ENCODE measurements at regions not wholly inside any gene's neighbourhood (a gene's known extent, or its start where the extent isn't known, plus 50 kb on each side); places are given as distances from the start of the nearest gene placed in this dataset.
"Not testable (repeated sequence)": the region's sequence is repeated elsewhere in the genome, so short reads cannot be mapped to it uniquely, and the experiment has no call there.

DNA sequence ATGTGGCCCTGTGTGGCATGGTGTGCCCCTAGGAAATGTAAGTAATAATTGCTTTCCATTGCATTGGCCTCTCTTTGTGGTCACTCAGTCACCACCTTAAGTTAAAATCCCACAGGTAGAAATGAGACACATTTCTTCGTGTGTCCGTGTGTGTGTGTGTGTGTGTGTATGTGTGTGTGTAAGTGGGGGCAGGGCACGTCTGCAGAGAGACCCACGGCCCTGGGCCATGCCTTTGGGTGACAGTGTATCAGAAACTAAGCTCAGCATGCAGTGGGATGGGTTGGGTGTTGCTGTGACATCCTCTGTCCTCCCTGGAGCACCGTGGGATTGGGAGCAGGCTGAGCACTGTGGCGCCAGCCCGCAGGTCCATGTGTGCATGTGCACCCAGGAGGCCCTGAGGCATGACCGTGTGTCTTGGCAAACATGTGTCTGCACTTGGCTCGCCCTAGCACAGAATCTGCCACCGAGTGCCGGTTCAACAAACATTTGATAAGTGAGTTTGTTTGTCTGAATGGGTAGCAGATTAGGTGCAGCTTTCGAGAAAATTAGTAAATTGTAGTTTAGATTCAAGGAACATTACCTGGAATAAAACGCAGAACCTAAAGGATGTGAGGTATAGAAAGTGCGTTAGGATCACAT is 91.8 kb downstream of the WTIP start:
- no peak overlapping the region for H3K4me3 ChIP-seq
- intact Hi-C loops (cut with DNase I): no loop called here
- H3K36me3 ChIP-seq: no peaks in the 10 kb centered on the region
- H3K27me3 ChIP-seq: peaks cover 0 to 12% (median 0%) of the 10 kb centered on the region in 4 donors
- DNase-seq (ENCODE audit: extremely low spot score): peak; percentile 81
- H3K4me1 ChIP-seq: peaks cover 0 to 6% (median 0%) of the 10 kb centered on the region in 4 donors
- WGBS: 82% methylated on average over 11 of the region's 14 CpGs
- no peak for TF ChIP-seq EP300 (IDR thresholded peaks at IDR 0.05)
- TF ChIP-seq POLR2A (IDR thresholded peaks at IDR 0.05; ENCODE audit: low read depth): no peak
- TF ChIP-seq, protein P1, sequence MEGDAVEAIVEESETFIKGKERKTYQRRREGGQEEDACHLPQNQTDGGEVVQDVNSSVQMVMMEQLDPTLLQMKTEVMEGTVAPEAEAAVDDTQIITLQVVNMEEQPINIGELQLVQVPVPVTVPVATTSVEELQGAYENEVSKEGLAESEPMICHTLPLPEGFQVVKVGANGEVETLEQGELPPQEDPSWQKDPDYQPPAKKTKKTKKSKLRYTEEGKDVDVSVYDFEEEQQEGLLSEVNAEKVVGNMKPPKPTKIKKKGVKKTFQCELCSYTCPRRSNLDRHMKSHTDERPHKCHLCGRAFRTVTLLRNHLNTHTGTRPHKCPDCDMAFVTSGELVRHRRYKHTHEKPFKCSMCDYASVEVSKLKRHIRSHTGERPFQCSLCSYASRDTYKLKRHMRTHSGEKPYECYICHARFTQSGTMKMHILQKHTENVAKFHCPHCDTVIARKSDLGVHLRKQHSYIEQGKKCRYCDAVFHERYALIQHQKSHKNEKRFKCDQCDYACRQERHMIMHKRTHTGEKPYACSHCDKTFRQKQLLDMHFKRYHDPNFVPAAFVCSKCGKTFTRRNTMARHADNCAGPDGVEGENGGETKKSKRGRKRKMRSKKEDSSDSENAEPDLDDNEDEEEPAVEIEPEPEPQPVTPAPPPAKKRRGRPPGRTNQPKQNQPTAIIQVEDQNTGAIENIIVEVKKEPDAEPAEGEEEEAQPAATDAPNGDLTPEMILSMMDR (IDR thresholded peaks at IDR 0.05): no peak
- TF ChIP-seq POLR2AphosphoS5 (IDR thresholded peaks at IDR 0.05): no peak
- no peak overlapping the region for H3K27ac ChIP-seq (replicated peaks in 1 of 4)
- peaks cover 0 to 24% (median 17%) of the 10 kb centered on the region in 4 donors for H3K9me3 ChIP-seq

DNA sequence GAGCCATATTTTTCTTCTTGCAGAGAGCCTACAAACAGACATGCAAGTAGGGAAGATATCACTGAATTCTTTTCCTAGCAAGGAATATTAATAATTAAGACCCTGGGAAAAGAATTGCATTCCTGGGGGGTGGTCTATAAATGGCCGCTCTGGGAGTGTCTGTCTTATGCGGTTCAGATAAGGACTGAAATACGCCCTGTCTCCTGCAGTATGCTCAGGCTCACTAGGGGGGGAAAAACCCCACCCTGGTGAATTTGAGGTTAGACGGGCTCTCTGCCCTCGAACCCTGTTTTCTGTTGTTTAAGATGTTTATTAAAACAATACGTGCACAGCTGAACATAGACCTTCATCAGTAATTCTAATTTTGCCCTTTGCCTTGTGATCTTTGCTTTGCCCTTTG is 88.6 kb downstream of the WTIP start:
- WGBS: 90% methylated on average over 6 of the region's 6 CpGs
- intact Hi-C loops (cut with DNase I); DNase-seq (ENCODE audit: extremely low spot score): not testable (repeated sequence)

DNA sequence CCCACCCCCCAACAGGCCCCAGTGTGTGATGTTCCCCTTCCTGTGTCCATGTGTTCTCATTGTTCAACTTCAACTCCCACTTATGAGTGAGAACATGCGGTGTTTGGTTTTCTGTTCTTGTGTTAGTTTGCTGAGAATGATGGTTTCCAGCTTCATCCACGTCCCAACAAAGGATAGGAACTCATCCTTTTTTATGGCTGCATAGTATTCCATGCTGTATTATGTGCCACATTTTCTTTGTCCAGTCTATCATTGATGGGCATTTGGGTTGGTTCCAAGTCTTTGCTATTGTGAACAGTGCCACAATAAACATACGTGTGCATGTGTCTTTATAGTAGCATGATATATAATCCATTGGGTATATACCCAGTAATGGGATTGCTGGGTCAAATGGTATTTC is 80.8 kb downstream of the WTIP start:
- H3K36me3 ChIP-seq; intact Hi-C loops (cut with DNase I); H3K4me1 ChIP-seq; DNase-seq (ENCODE audit: extremely low spot score); H3K4me3 ChIP-seq; H3K27ac ChIP-seq (replicated peaks in 1 of 4): not testable (repeated sequence)
- Histone ChIP-seq H3K9me3 (peaks cover 0 to 23% (median 19%) of the 10 kb centered on the region in 4 donors), H3K27me3 (peaks cover 0 to 11% (median 0%) of the 10 kb centered on the region in 4 donors)
- WGBS: 69% methylated on average over 3 of the region's 3 CpGs

More for the DNA sequence above, 88.6 kb downstream of the WTIP start:
- peaks cover 0 to 35% (median 24%) of the 10 kb centered on the region in 4 donors for H3K9me3 ChIP-seq
- H3K4me1 ChIP-seq; H3K27me3 ChIP-seq; H3K36me3 ChIP-seq; H3K27ac ChIP-seq (replicated peaks in 1 of 4); H3K4me3 ChIP-seq: not testable (repeated sequence)

All from esophagus muscularis mucosa (tissue), 4 donors.